ENCODE measurements at regions not wholly inside any gene's neighbourhood (a gene's known extent, or its start where the extent isn't known, plus 50 kb on each side); places are given as distances from the start of the nearest gene placed in this dataset.

DNA sequence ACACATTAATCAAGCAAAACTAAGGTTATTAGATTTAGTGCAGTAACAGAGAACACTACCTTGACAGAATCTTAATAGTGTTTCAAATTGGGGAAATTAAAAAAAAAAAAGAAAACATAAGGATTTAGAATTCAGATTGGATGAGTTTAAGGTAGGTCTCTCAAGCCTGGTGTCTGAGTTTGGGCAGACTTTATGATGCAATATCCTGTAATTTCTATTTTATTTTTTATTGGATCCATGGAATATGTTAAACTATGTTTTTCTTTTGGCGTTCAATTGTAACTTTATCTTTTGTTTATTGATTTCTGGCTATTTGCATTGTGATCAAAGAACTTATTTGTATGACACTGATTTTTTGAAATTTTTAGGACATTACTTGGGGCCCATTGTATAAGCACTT is 394.1 kb upstream of the NETO1 start:
- TF ChIP-seq POLR2A (IDR thresholded peaks at IDR 0.05; ENCODE audit: borderline replicate concordance, extremely low read depth, insufficient read depth, insufficient read length) = no peak
- TF ChIP-seq EZH2phosphoT487 (IDR thresholded peaks at IDR 0.05; ENCODE audit: borderline replicate concordance) = no peak
- TF ChIP-seq ATF3 (IDR thresholded peaks at IDR 0.05) = no peak
- TF ChIP-seq, protein P1, sequence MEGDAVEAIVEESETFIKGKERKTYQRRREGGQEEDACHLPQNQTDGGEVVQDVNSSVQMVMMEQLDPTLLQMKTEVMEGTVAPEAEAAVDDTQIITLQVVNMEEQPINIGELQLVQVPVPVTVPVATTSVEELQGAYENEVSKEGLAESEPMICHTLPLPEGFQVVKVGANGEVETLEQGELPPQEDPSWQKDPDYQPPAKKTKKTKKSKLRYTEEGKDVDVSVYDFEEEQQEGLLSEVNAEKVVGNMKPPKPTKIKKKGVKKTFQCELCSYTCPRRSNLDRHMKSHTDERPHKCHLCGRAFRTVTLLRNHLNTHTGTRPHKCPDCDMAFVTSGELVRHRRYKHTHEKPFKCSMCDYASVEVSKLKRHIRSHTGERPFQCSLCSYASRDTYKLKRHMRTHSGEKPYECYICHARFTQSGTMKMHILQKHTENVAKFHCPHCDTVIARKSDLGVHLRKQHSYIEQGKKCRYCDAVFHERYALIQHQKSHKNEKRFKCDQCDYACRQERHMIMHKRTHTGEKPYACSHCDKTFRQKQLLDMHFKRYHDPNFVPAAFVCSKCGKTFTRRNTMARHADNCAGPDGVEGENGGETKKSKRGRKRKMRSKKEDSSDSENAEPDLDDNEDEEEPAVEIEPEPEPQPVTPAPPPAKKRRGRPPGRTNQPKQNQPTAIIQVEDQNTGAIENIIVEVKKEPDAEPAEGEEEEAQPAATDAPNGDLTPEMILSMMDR (IDR thresholded peaks at IDR 0.05 in 2 of 3, conservative IDR thresholded peaks at IDR 0.05 in 1 of 3; ENCODE audit: borderline replicate concordance in 1 of 3, insufficient read depth in 1 of 3, low read depth in 2 of 3, low read length in 2 of 3) = no peak
